ENCODE measurements at regions not wholly inside any gene's neighbourhood (a gene's known extent, or its start where the extent isn't known, plus 50 kb on each side); places are given as distances from the start of the nearest gene placed in this dataset.

DNA sequence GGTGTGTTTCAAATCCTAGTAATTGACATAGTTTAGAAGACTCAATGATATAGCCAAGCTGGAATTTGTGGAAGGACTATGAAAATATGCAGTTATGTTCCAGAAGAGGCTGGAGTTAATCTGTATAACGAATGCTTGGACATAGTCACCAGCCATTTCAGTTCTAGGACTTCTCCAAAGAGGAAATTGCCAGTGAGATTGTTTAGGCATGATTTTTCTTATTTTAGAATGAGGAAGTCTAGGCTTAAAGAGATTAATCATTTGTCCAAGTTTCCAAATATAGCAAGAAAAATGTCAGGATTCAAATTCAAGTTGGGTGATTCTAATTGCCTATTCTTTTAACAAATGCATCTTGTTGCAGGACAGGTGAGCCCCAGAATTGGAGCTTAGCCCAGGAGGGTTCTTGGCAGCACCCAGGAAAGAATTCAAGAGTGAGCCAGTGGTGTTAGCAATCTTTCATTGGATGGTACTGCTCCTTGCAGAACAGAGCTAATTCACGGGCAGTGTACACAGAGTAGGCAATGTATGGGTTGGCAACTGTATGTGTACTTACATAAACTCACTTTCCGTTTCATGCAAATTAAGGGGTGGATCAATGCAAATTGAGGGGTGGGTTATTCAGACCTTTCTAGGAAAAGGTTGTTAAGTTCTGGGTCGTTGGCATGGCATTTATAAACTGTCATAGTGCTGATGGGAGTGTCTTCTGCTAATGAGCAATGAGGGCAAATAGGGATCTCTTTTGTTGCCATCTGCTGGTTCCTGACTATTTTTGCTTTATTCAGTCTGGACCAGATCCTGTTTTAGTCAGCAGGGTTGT lies 763.1 kb upstream of the SLITRK1 start:
- no peaks in the 10 kb centered on the region for H3K27me3 ChIP-seq
- H3K4me1 ChIP-seq, result peaks cover 0 to 9% (median 0%) of the 10 kb centered on the region in 12 donors
- no peaks in the 10 kb centered on the region for H3K36me3 ChIP-seq
- 37 to 42% (median 41%) methylated on average over 4 of the region's 4 CpGs for WGBS, 4 donors
- intact Hi-C loops (cut with DNase I), result no loop called here
- H3K4me3 ChIP-seq, result no peak overlapping the region
- ATAC-seq (no peak), DNase-seq (no peak)
- TF ChIP-seq, protein P1, sequence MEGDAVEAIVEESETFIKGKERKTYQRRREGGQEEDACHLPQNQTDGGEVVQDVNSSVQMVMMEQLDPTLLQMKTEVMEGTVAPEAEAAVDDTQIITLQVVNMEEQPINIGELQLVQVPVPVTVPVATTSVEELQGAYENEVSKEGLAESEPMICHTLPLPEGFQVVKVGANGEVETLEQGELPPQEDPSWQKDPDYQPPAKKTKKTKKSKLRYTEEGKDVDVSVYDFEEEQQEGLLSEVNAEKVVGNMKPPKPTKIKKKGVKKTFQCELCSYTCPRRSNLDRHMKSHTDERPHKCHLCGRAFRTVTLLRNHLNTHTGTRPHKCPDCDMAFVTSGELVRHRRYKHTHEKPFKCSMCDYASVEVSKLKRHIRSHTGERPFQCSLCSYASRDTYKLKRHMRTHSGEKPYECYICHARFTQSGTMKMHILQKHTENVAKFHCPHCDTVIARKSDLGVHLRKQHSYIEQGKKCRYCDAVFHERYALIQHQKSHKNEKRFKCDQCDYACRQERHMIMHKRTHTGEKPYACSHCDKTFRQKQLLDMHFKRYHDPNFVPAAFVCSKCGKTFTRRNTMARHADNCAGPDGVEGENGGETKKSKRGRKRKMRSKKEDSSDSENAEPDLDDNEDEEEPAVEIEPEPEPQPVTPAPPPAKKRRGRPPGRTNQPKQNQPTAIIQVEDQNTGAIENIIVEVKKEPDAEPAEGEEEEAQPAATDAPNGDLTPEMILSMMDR (IDR thresholded peaks at IDR 0.05), result no peak
- TF ChIP-seq POLR2A (IDR thresholded peaks at IDR 0.05), result no peak
- no peak overlapping the region for H3K27ac ChIP-seq
- peaks cover 0 to 7% (median 0%) of the 10 kb centered on the region in 12 donors for H3K9me3 ChIP-seq

- intact Hi-C loops (cut with DNase I), result no loop called here
- TF ChIP-seq, protein P1 (IDR thresholded peaks at IDR 0.05), result no peak
- TF ChIP-seq POLR2A (IDR thresholded peaks at IDR 0.05), result no peak
- Histone ChIP-seq H3K27me3 (no peaks in the 10 kb centered on the region), H3K9me3 (peaks cover 0 to 20% (median 0%) of the 10 kb centered on the region in 12 donors), H3K4me1 (peaks cover 0 to 4% (median 0%) of the 10 kb centered on the region in 12 donors), H3K4me3 (no peak overlapping the region), H3K27ac (no peak overlapping the region), H3K36me3 (no peaks in the 10 kb centered on the region)
- DNase-seq, result no peak
- 90 to 100% (median 98%) methylated on average over 1 of the region's 1 CpG for whole genome bisulfite sequencing, 4 donors
- ATAC-seq, result no peak
These were observed 759.2 kb upstream of the SLITRK1 start for GRCh38 chr13:84641491-84641890.

GRCh38 chr13:84640691-84641090 lies 758.4 kb upstream of the SLITRK1 start:
- DNase-seq, result no peak
- no peak overlapping the region for H3K27ac ChIP-seq
- TF ChIP-seq, protein P1 (IDR thresholded peaks at IDR 0.05), result no peak
- no peak for TF ChIP-seq POLR2A (IDR thresholded peaks at IDR 0.05)
- no peaks in the 10 kb centered on the region for H3K36me3 ChIP-seq
- no peak overlapping the region for H3K4me3 ChIP-seq
- H3K27me3 ChIP-seq, result no peaks in the 10 kb centered on the region
- WGBS, 4 donors, result 0 to 100% (median 90%) methylated on average over 1 of the region's 1 CpG
- intact Hi-C loops (cut with DNase I), result no loop called here
- ATAC-seq, result no peak
- peaks cover 0 to 4% (median 0%) of the 10 kb centered on the region in 12 donors for H3K4me1 ChIP-seq
- H3K9me3 ChIP-seq, result peaks cover 0 to 20% (median 0%) of the 10 kb centered on the region in 12 donors

GRCh38 chr13:84630476-84630875 lies 748.2 kb upstream of the SLITRK1 start:
- Histone ChIP-seq H3K4me3 (no peak overlapping the region), H3K27me3 (no peaks in the 10 kb centered on the region), H3K36me3 (no peaks in the 10 kb centered on the region), H3K4me1 (no peaks in the 10 kb centered on the region), H3K27ac (no peak overlapping the region), H3K9me3 (no peaks in the 10 kb centered on the region)
- no peak for TF ChIP-seq POLR2A (IDR thresholded peaks at IDR 0.05)
- TF ChIP-seq, protein P1 (IDR thresholded peaks at IDR 0.05), result no peak
- ATAC-seq, result no peak
- intact Hi-C loops (cut with DNase I), result no loop called here
- no peak for DNase-seq
- 91 to 97% (median 95%) methylated on average over 3 of the region's 3 CpGs for WGBS, 4 donors
